HL-60 (cell line): ENCODE measurements at regions not wholly inside any gene's neighbourhood (a gene's known extent, or its start where the extent isn't known, plus 50 kb on each side); places are given as distances from the start of the nearest gene placed in this dataset.

Source experiments
- DNase-seq, 2 experiments: peaks; one replicate each; pipeline ENCODE4 v3.0.0-alpha.2; 2010 to 2020; ENCODE audit warnings: low read depth in 1 of 2, low spot score in 1 of 2
- H3K27ac ChIP-seq: fragments of 250-450 bp; sonication (Bioruptor Pico); replicated peaks from 2 replicates; pipeline ENCODE4 v1.5.1; 2020; ENCODE audit warnings: mild to moderate bottlenecking, moderate library complexity
- H3K27me3 ChIP-seq: fragments of 250-450 bp; sonication (Bioruptor Pico); 2 replicates; pipeline ENCODE4 v1.5.1; 2021; ENCODE audit warnings: mild to moderate bottlenecking, moderate library complexity; ENCODE audit not compliant: insufficient read depth, poor library complexity, severe bottlenecking
- H3K4me3 ChIP-seq: replicated peaks from 2 replicates; pipeline ENCODE4 v1.5.1; 2011; ENCODE audit warnings: mild to moderate bottlenecking, control low read depth, low read length; ENCODE audit not compliant: insufficient read depth
- GABPA ChIP-seq: IDR thresholded peaks from 2 replicates; pipeline ENCODE4 v1.6.1; 2012; ENCODE audit warnings: low read depth
- POLR2AphosphoS5 ChIP-seq: IDR thresholded peaks from 2 replicates; pipeline ENCODE4 v1.6.1; 2012; ENCODE audit warnings: low read depth
- REST ChIP-seq: IDR thresholded peaks from 2 replicates; pipeline ENCODE4 v1.6.1; 2012; ENCODE audit warnings: low read depth; ENCODE audit not compliant: insufficient replicate concordance
- SPI1 ChIP-seq: IDR thresholded peaks from 2 replicates; pipeline ENCODE4 v1.6.1; 2012; ENCODE audit warnings: low read depth, mild to moderate bottlenecking, borderline replicate concordance
- TF ChIP-seq, protein P1 (sequence below): IDR thresholded peaks from one replicate; pipeline ENCODE4 v1.5.1; 2011; ENCODE audit warnings: low read length, control low read depth, inconsistent platforms; ENCODE audit not compliant: insufficient read depth

DNA sequence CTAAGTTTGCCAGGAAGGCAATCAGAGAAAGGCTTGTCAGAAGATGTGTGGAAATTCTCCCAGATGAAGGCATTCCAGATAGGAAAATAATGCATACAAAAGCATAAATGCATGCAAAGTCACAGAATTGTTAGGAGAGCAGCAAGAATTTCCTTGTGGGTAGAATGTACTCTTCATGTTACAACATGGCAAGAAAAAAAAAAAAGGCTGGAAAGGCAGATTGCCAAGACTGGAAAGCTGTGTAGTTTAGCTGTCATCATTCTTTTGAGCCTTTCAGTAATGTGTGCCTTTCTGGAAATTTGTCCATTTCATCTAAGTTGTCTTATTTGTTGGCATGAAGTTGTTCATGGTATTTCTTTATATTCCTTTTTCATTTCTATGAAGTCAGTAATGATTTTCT, 71.0 kb upstream of the EFCAB3 start:
- TF ChIP-seq GABPA, result no peak
- TF ChIP-seq, protein P1, sequence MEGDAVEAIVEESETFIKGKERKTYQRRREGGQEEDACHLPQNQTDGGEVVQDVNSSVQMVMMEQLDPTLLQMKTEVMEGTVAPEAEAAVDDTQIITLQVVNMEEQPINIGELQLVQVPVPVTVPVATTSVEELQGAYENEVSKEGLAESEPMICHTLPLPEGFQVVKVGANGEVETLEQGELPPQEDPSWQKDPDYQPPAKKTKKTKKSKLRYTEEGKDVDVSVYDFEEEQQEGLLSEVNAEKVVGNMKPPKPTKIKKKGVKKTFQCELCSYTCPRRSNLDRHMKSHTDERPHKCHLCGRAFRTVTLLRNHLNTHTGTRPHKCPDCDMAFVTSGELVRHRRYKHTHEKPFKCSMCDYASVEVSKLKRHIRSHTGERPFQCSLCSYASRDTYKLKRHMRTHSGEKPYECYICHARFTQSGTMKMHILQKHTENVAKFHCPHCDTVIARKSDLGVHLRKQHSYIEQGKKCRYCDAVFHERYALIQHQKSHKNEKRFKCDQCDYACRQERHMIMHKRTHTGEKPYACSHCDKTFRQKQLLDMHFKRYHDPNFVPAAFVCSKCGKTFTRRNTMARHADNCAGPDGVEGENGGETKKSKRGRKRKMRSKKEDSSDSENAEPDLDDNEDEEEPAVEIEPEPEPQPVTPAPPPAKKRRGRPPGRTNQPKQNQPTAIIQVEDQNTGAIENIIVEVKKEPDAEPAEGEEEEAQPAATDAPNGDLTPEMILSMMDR, result no peak
- no peak for TF ChIP-seq POLR2AphosphoS5
- no peak for TF ChIP-seq SPI1
- TF ChIP-seq REST, result no peak
- no peak for DNase-seq
- H3K4me3 ChIP-seq, result no peak overlapping the region
- H3K27ac ChIP-seq, result no peak overlapping the region
- no peaks in the 10 kb centered on the region for H3K27me3 ChIP-seq

- no peak for DNase-seq
- Histone ChIP-seq H3K27me3 (no peaks in the 10 kb centered on the region), H3K27ac (no peak overlapping the region), H3K4me3 (no peak overlapping the region)
- TF ChIP-seq REST, result no peak
- no peak for TF ChIP-seq SPI1
- no peak for TF ChIP-seq GABPA
- TF ChIP-seq POLR2AphosphoS5, result no peak
- TF ChIP-seq, protein P1, result no peak
These were observed 73.2 kb upstream of the EFCAB3 start for GRCh38 chr17:62307196-62307595.

- H3K27ac ChIP-seq, result no peak overlapping the region
- H3K27me3 ChIP-seq, result no peaks in the 10 kb centered on the region
- H3K4me3 ChIP-seq, result no peak overlapping the region
- TF ChIP-seq SPI1 (no peak), REST (no peak), POLR2AphosphoS5 (no peak), GABPA (no peak)
- TF ChIP-seq, protein P1, result no peak
- DNase-seq, result no peak
These were observed 76.9 kb upstream of the EFCAB3 start for GRCh38 chr17:62303476-62303875.
